KOPT-K1 (cell line): ENCODE measurements at regions not wholly inside any gene's neighbourhood (a gene's known extent, or its start where the extent isn't known, plus 50 kb on each side); places are given as distances from the start of the nearest gene placed in this dataset.
"Not testable (repeated sequence)": the region's sequence is repeated elsewhere in the genome, so short reads cannot be mapped to it uniquely, and the experiment has no call there.

Experiments
- H3K27ac ChIP-seq: fragments of 200-600 bp; sonication (generic); 2 replicates; pipeline ENCODE4 v1.5.1; 2016; ENCODE audit warnings: antibody characterized with exemption, mild to moderate bottlenecking, low read depth, low read length; ENCODE audit not compliant: poor library complexity, severe bottlenecking
- H3K36me3 ChIP-seq: fragments of 200-600 bp; sonication (generic); 2 replicates; pipeline ENCODE4 v1.5.1; 2017; ENCODE audit warnings: antibody characterized with exemption, mild to moderate bottlenecking, low read length, moderate library complexity; ENCODE audit not compliant: insufficient read depth
- H3K9me3 ChIP-seq: fragments of 200-600 bp; sonication (generic); 2 replicates; pipeline ENCODE4 v1.5.1; 2017; ENCODE audit warnings: antibody characterized with exemption, low read length, mild to moderate bottlenecking; ENCODE audit not compliant: insufficient read depth, poor library complexity, severe bottlenecking

DNA sequence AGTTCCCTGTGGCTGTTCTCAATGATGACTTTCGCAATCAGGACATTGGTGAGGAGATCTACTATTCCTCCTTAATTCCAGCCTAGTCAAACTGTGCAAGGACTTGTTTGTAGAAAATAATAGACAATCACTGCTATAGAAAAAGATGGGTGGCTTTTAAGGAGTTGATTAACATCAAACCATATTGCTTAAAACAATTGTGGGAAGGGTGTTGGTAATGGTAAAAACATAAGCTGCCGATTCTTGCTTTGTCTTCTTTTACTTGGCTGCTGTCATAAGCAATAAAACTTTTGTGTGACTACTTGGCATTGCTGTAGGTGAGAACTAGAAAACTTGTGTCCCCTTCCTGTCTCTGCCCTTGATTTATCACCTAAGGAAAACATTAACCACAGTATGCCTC lies 561.2 kb upstream of the SEMA6A start:
- H3K9me3 ChIP-seq = no peaks in the 10 kb centered on the region
- no peak overlapping the region for H3K27ac ChIP-seq
- no peaks in the 10 kb centered on the region for H3K36me3 ChIP-seq

DNA sequence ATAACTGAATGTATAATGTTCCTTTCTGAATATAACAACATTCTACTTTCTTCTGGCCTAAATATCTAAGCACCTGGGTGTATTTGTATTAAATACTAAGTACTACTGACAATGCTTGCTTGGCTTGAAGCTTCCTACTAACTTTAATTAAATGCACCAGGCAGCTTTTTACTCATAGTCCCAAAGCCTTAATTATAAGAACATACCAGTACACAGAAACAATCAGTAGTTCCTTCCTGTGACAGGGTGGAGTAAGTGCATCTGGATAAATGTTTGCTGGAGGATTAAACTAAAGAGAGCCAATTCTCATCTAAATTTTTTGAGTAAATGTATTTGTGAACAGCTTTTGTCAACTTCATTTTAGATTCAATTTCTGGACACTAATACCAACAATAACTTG lies 558.6 kb upstream of the SEMA6A start:
- Histone ChIP-seq H3K27ac (no peak overlapping the region), H3K36me3 (no peaks in the 10 kb centered on the region), H3K9me3 (no peaks in the 10 kb centered on the region)

DNA sequence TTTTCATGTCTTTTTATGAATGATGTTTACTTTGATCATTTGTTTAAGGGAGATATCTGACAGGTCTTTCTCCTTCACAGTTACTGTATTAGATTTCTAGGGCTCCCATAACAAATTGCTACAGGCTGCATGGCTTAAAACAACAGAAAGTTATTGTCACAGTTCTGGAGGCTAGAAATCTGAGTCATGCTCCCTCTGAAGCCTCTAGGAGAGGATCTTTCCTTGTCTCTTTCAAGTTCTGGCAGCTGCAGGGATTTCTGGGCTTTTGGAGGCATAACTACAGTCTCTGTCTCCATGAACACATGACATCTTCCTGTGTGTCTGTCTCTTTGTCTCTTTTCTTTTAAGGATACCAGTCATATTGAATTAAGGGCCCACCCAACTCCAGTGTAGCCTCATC lies 557.3 kb upstream of the SEMA6A start:
- Histone ChIP-seq H3K9me3 (no peaks in the 10 kb centered on the region), H3K36me3 (no peaks in the 10 kb centered on the region), H3K27ac (no peak overlapping the region)

DNA sequence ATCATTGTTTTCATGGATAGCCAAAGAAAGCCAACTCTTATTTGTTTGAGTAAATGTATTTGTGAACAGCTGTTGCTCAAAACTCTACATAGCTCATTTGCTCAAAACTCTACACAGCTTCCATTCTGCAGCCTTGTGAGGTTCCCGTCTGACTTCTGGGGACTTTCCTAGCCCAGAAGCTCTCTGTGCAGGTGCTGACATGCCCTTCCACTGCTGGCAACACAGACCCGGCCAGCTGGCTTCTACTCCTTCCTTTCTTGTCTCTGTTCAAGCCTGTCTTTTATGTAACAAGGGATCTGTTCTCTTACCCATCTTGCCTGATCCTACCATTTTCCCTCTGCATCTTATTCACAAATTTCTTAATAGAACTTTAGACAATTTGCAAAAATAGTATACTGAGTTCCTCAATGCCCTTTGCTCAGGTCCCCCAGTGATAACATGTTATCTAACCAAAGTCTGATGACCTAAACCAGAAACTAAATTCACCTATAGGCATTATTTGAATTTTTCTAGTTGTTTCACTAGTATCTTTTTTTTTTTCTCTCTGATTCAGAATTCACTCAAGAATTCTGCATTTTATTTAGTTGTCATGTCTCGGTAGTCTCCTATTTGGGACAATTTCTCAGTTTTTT lies 556.5 kb upstream of the SEMA6A start:
- no peak overlapping the region for H3K27ac ChIP-seq
- no peaks in the 10 kb centered on the region for H3K36me3 ChIP-seq
- no peaks in the 10 kb centered on the region for H3K9me3 ChIP-seq

DNA sequence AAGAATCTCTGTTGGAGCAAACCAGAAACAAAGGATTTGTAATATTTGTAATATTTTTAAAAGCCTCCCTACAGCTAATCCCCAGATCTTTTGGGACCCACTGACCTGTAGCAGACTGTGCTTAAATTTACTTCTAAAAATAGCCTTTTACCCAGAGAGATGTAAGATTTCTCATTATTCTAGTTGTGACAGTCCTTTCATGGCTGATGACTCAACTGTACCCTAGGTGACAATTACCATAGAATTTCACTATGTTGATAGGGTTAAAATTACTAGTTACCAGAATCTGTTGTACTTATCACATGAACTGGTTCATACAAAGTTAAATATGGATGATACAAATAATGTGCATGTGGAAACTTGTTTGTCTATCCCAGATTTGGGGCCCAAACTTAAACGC lies 543.9 kb upstream of the SEMA6A start:
- Histone ChIP-seq H3K27ac (no peak overlapping the region), H3K36me3 (no peaks in the 10 kb centered on the region), H3K9me3 (no peaks in the 10 kb centered on the region)

GRCh38 chr5:117117314-117117713 lies 542.7 kb upstream of the SEMA6A start:
- H3K27ac ChIP-seq, H3K36me3 ChIP-seq: not testable (repeated sequence)

GRCh38 chr5:117110548-117110947 lies 535.9 kb upstream of the SEMA6A start:
- Histone ChIP-seq H3K36me3 (no peaks in the 10 kb centered on the region), H3K9me3 (no peaks in the 10 kb centered on the region), H3K27ac (no peak overlapping the region)

More at GRCh38 chr5:117117314-117117713, 542.7 kb upstream of the SEMA6A start:
- H3K9me3 ChIP-seq = not testable (repeated sequence)

GRCh38 chr5:117107859-117108258 lies 533.2 kb upstream of the SEMA6A start:
- Histone ChIP-seq H3K36me3 (no peaks in the 10 kb centered on the region), H3K9me3 (no peaks in the 10 kb centered on the region), H3K27ac (no peak overlapping the region)

- Histone ChIP-seq H3K27ac (no peak overlapping the region), H3K36me3 (no peaks in the 10 kb centered on the region), H3K9me3 (no peaks in the 10 kb centered on the region)
Observed at GRCh38 chr5:117103703-117104102, 529.1 kb upstream of the SEMA6A start.

- no peak overlapping the region for H3K27ac ChIP-seq
Observed at GRCh38 chr5:117102591-117102990, 528.0 kb upstream of the SEMA6A start.

DNA sequence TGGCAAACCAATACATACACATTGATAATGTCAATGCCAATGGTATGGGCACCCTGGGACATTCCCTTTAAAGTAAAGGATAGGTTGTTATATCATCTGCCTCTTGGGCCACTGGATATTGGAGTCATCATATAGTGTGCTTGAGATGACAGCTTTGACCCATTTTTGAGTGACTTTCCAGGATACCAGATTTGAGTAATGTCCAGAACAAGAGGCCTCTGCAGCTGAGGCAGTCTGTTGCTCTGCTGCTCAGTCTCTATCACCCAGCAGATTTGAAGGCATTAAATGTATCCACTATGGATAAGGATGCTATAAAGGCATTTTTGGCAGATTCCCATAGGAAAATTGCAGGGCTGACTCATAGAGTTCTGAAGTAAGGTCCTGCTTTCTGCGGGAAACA lies 525.6 kb upstream of the SEMA6A start:
- Histone ChIP-seq H3K9me3 (no peaks in the 10 kb centered on the region), H3K36me3 (no peaks in the 10 kb centered on the region), H3K27ac (no peak overlapping the region)

More at GRCh38 chr5:117102591-117102990, 528.0 kb upstream of the SEMA6A start:
- no peaks in the 10 kb centered on the region for H3K36me3 ChIP-seq
- H3K9me3 ChIP-seq = no peaks in the 10 kb centered on the region

DNA sequence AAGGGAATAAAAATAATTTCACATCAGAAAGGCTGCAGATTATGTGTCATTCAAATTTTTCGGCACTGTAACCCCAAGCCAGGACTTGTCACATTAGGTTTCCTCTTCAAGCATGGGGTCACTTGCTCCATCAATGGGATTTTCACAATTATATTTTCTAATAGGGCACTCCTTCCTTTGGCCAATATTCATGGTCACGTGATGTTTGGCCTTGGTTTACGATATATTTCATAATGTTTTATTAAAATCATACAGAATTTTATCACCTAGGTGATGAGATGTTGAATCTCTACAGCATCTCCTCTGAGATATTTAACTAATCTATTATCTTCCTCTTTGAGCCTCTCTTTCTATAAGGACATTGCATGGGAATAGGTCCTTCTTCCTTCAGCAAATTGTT lies 523.5 kb upstream of the SEMA6A start:
- H3K27ac ChIP-seq = no peak overlapping the region
- no peaks in the 10 kb centered on the region for H3K36me3 ChIP-seq
- no peaks in the 10 kb centered on the region for H3K9me3 ChIP-seq

DNA sequence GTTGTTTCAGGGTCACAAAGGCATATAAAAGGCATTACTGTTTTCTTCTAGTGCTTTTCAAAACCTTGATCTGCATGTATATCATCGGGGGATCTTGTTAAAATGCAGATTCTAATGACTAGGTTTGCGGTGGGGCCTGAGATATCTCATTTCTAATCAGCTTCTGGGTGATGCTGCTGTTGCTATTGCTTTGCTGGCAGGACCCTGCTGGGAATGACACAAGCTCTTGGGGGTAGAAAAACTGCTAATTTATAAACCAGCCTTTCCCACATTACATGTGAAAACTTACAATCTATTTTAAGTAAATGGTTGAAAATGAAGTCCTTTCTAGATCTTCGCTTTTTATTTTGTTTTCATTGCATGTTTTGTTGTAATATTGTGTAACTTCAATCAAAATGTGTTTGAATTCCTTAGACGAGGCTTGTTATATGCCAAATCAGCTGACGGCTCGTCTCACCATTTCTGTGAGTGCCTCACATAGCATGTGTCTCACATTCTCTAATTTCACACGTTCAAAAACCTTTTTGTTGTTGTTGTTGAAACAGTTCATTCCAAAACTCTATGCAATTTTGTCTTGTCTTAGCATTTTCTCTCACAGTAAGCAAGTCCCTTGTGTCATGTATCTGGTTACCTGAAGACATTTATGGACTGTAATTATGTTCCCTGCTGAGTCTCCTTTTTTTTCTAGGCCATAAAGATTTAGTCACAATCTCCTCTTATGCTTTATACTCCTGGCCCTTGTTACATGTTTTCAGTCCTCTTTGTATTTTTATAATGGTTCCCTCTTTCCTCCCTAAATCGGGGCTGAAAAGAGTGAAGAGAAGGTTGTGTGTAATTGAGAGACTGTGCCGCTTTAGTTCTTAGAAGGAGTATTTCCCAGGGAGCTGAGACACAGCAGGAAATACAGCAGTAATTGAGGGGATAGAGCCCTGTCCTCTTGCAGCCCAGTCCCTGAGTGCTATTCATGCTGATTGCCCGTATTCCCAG lies 521.0 kb upstream of the SEMA6A start:
- no peaks in the 10 kb centered on the region for H3K36me3 ChIP-seq
- H3K9me3 ChIP-seq = no peaks in the 10 kb centered on the region
- H3K27ac ChIP-seq = no peak overlapping the region

DNA sequence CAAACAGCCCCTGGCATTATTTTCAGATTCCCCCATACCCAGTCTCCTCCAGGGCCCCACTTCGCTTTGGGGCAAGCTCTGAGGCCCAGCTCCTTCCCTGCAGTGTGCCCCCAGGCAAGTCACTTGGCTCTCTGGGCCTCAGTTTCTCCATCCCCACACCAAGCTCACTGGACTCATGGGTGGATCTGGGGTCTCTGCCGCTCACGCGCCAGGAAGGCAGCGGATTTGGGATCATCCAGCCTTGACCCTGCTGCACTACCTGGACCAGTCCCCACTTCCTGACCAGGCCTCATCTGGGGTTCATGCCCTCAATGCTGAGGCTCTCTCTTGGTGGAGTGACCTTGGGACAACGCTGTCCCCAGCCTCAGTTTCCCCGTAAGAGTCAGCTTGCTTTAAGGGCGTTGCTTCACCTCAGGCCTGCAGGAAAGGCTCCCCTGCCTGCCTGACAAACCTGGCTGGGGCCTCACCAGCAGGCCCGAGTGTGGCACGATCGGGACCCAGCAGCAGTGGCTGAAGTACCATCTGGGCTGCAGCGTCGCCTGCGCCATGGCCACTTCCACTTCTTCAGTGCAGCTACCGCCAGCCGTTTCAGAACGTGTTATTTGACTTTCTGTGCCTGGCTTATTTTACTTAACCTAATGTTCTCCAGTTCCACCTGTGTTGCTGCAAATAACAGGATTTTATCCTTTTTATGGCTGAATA lies 519.6 kb upstream of the SEMA6A start:
- H3K36me3 ChIP-seq = no peaks in the 10 kb centered on the region
- H3K9me3 ChIP-seq = no peaks in the 10 kb centered on the region
- no peak overlapping the region for H3K27ac ChIP-seq

DNA sequence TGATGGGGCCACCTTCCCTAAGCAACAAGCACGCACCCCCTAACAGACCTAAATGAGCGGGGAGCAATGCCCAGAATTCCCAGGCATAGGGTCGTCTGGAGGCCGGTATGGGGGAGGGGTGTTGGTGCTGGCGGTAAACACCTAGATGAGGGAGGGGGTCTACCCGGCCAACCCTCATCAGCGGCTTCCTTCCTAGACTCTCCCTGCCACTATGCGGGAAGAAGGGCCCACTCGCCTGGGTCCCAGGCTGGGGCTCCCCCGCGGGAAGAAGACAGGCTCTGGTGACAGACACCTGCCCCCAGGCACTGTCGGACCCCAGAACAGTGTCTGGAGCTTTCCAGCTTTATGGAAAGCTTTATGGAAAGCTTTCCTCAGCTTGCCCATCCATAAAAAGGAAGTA lies 519.0 kb upstream of the SEMA6A start:
- Histone ChIP-seq H3K27ac (no peak overlapping the region), H3K9me3 (no peaks in the 10 kb centered on the region), H3K36me3 (no peaks in the 10 kb centered on the region)
